SU-DHL-6 (cell line): ENCODE measurements at regions not wholly inside any gene's neighbourhood (a gene's known extent, or its start where the extent isn't known, plus 50 kb on each side); places are given as distances from the start of the nearest gene placed in this dataset.

ENCODE experiments used
- CTCF ChIP-seq: fragments of 200-600 bp; sonication (generic); IDR thresholded peaks from one replicate; pipeline ENCODE4 v1.5.1; 2017; ENCODE audit warnings: antibody characterized with exemption, mild to moderate bottlenecking, low read length, moderate library complexity; ENCODE audit not compliant: insufficient read depth, poor library complexity, severe bottlenecking
- EZH2phosphoT487 ChIP-seq: fragments of 200-600 bp; sonication (generic), shearing (Covaris generic); conservative IDR thresholded peaks from 2 replicates; pipeline ENCODE4 v1.6.1; 2018; ENCODE audit warnings: mild to moderate bottlenecking, antibody characterized with exemption, low read length, moderate library complexity, mixed read lengths

GRCh38 chr14:36462890-36463289 is 57.1 kb downstream of the NKX2-1 start:
- TF ChIP-seq CTCF (no peak), EZH2phosphoT487 (no peak)
